ENCODE measurements at regions not wholly inside any gene's neighbourhood (a gene's known extent, or its start where the extent isn't known, plus 50 kb on each side); places are given as distances from the start of the nearest gene placed in this dataset.

DNA sequence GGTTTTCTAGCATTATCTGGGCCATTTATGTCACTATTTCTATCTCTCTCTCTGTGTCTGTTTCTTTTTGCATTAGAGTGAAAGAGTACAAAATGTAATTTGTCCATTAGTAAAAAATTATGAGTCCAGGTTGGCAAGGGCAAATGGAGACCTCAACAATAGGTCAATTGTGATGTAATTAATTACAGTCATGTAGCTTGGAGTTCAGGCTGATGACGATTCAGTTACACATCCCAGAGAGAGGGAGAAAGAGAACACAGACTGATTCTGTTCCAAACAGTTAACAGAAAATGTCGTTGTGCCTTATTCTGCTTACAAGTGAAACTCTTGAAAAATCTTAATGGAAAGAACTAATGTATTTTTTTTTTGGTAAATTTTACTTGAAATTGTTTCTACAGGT lies 83.3 kb downstream of the ATXN7L3B start:
- FAIRE-seq (no peak), DNase-seq (ENCODE audit: insufficient read length, low spot score) (no peak)
- no peak for TF ChIP-seq SPI1 (IDR thresholded peaks at IDR 0.05; ENCODE audit: low read depth, low read length)
- TF ChIP-seq POU2F2 (IDR thresholded peaks at IDR 0.05; ENCODE audit: low read depth, low read length): no peak
- no peak for TF ChIP-seq TAF1 (IDR thresholded peaks at IDR 0.05; ENCODE audit: low read depth, low read length)
- no peak for TF ChIP-seq PAX5 (IDR thresholded peaks at IDR 0.05; ENCODE audit: insufficient read depth, low read length, severe bottlenecking)
- TF ChIP-seq POLR2AphosphoS5 (IDR thresholded peaks at IDR 0.05; ENCODE audit: low read depth, low read length): no peak
- TF ChIP-seq POLR2A (IDR thresholded peaks at IDR 0.05; ENCODE audit: low read depth, low read length): no peak

GRCh38 chr12:74624201-74624600 lies 86.6 kb downstream of the ATXN7L3B start:
- no peak for TF ChIP-seq TAF1 (IDR thresholded peaks at IDR 0.05; ENCODE audit: low read depth, low read length)
- no peak for TF ChIP-seq POLR2A (IDR thresholded peaks at IDR 0.05; ENCODE audit: low read depth, low read length)
- no peak for TF ChIP-seq POU2F2 (IDR thresholded peaks at IDR 0.05; ENCODE audit: low read depth, low read length)
- no peak for TF ChIP-seq SPI1 (IDR thresholded peaks at IDR 0.05; ENCODE audit: low read depth, low read length)
- no peak for TF ChIP-seq POLR2AphosphoS5 (IDR thresholded peaks at IDR 0.05; ENCODE audit: low read depth, low read length)
- no peak for TF ChIP-seq PAX5 (IDR thresholded peaks at IDR 0.05; ENCODE audit: insufficient read depth, low read length, severe bottlenecking)
- FAIRE-seq (no peak), DNase-seq (ENCODE audit: insufficient read length, low spot score) (no peak)

GRCh38 chr12:74626397-74626796 lies 88.8 kb downstream of the ATXN7L3B start:
- DNase-seq (ENCODE audit: insufficient read length, low spot score): no peak
- FAIRE-seq: no peak
- no peak for TF ChIP-seq POLR2A (IDR thresholded peaks at IDR 0.05; ENCODE audit: low read depth, low read length)
- no peak for TF ChIP-seq POU2F2 (IDR thresholded peaks at IDR 0.05; ENCODE audit: low read depth, low read length)
- TF ChIP-seq SPI1 (IDR thresholded peaks at IDR 0.05; ENCODE audit: low read depth, low read length): peak; percentile 74

GRCh38 chr12:74641262-74641661 lies 103.6 kb downstream of the ATXN7L3B start:
- TF ChIP-seq TAF1 (IDR thresholded peaks at IDR 0.05; ENCODE audit: low read depth, low read length): no peak
- peak; percentile 41; the same call in 1 of the 2 replicates for TF ChIP-seq SPI1 (IDR thresholded peaks at IDR 0.05; ENCODE audit: low read depth, low read length)
- DNase-seq (ENCODE audit: insufficient read length, low spot score): no peak
- FAIRE-seq: no peak

DNA sequence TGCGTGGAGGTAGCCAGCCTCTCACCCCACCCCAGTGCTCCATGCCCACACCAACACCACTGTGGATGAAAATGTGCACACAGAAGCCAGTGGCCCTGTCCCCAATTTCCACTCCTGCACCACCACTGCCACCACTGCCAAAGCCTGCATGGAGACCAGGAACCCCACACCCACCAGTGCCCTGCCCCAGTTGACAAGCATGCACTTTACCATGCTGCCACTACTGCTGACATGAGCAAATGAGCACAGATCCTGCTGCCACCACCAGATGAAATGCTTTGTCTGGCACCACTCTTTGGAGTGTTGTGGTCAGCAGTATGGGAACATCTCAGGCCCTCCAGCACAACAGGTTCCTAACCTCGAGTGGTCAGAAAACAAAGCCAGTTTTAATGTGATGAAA lies 104.1 kb downstream of the ATXN7L3B start:
- TF ChIP-seq POLR2AphosphoS5 (IDR thresholded peaks at IDR 0.05; ENCODE audit: low read depth, low read length) (no peak), PAX5 (IDR thresholded peaks at IDR 0.05; ENCODE audit: insufficient read depth, low read length, severe bottlenecking) (no peak), POU2F2 (IDR thresholded peaks at IDR 0.05; ENCODE audit: low read depth, low read length) (no peak), POLR2A (IDR thresholded peaks at IDR 0.05; ENCODE audit: low read depth, low read length) (no peak), TAF1 (IDR thresholded peaks at IDR 0.05; ENCODE audit: low read depth, low read length) (no peak), SPI1 (IDR thresholded peaks at IDR 0.05; ENCODE audit: low read depth, low read length) (no peak)
- no peak for DNase-seq (ENCODE audit: insufficient read length, low spot score)
- no peak for FAIRE-seq

DNA sequence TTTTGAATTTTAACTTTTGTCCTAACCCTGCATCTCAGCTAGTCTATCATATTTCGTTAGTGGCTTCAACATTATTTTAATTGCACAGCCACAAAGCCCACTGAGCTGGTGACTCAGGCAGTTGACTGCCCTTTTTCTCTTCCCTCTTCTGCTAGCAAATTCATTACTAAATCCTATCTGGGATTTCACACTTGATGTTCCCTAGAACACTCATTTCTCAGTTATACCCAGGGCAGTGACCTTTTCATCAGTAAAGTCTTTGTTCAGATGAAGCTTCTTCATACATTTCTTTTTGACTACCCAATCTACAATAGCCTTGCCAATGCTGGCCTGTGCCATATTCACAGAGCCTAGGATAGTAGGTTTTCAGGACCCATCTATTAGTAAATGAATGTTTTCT lies 107.0 kb downstream of the ATXN7L3B start:
- TF ChIP-seq POU2F2 (IDR thresholded peaks at IDR 0.05; ENCODE audit: low read depth, low read length) (no peak), POLR2AphosphoS5 (IDR thresholded peaks at IDR 0.05; ENCODE audit: low read depth, low read length) (no peak), TAF1 (IDR thresholded peaks at IDR 0.05; ENCODE audit: low read depth, low read length) (no peak), POLR2A (IDR thresholded peaks at IDR 0.05; ENCODE audit: low read depth, low read length) (no peak), PAX5 (IDR thresholded peaks at IDR 0.05; ENCODE audit: insufficient read depth, low read length, severe bottlenecking) (no peak), SPI1 (IDR thresholded peaks at IDR 0.05; ENCODE audit: low read depth, low read length) (no peak)
- FAIRE-seq (no peak), DNase-seq (ENCODE audit: insufficient read length, low spot score) (no peak)

- no peak for TF ChIP-seq POLR2A (IDR thresholded peaks at IDR 0.05; ENCODE audit: low read depth, low read length)
- no peak for TF ChIP-seq POLR2AphosphoS5 (IDR thresholded peaks at IDR 0.05; ENCODE audit: low read depth, low read length)
- no peak for TF ChIP-seq TAF1 (IDR thresholded peaks at IDR 0.05; ENCODE audit: low read depth, low read length)
- no peak for TF ChIP-seq SPI1 (IDR thresholded peaks at IDR 0.05; ENCODE audit: low read depth, low read length)
- no peak for TF ChIP-seq PAX5 (IDR thresholded peaks at IDR 0.05; ENCODE audit: insufficient read depth, low read length, severe bottlenecking)
- TF ChIP-seq POU2F2 (IDR thresholded peaks at IDR 0.05; ENCODE audit: low read depth, low read length): no peak
- DNase-seq (ENCODE audit: insufficient read length, low spot score) (no peak), FAIRE-seq (no peak)
Measured at GRCh38 chr12:74646831-74647230, 109.2 kb downstream of the ATXN7L3B start.

DNA sequence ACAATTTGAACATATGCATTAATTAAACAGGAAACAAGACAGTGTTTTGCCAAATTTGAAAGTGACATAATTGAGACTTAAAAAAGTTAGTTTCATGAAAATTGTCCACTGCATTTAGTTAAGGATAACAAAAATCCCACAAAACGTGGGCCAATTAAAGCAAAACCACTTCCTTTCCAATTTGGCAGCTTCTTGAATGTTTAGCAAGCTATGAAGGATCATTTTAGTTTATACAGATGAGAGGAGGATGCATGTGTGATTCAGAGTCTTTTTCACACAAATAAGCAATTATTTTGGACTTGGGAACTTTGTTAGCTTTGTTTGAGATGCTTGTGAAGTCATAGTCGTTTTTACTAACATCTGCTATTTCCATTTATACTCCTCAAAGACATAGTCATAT lies 109.6 kb downstream of the ATXN7L3B start:
- FAIRE-seq: no peak
- no peak for DNase-seq (ENCODE audit: insufficient read length, low spot score)
- TF ChIP-seq TAF1 (IDR thresholded peaks at IDR 0.05; ENCODE audit: low read depth, low read length) (no peak), SPI1 (IDR thresholded peaks at IDR 0.05; ENCODE audit: low read depth, low read length) (no peak), POLR2A (IDR thresholded peaks at IDR 0.05; ENCODE audit: low read depth, low read length) (no peak), POU2F2 (IDR thresholded peaks at IDR 0.05; ENCODE audit: low read depth, low read length) (no peak), POLR2AphosphoS5 (IDR thresholded peaks at IDR 0.05; ENCODE audit: low read depth, low read length) (no peak), PAX5 (IDR thresholded peaks at IDR 0.05; ENCODE audit: insufficient read depth, low read length, severe bottlenecking) (no peak)

- no peak for TF ChIP-seq POLR2AphosphoS5 (IDR thresholded peaks at IDR 0.05; ENCODE audit: low read depth, low read length)
- no peak for TF ChIP-seq POU2F2 (IDR thresholded peaks at IDR 0.05; ENCODE audit: low read depth, low read length)
- no peak for TF ChIP-seq PAX5 (IDR thresholded peaks at IDR 0.05; ENCODE audit: insufficient read depth, low read length, severe bottlenecking)
- TF ChIP-seq POLR2A (IDR thresholded peaks at IDR 0.05; ENCODE audit: low read depth, low read length): no peak
- TF ChIP-seq SPI1 (IDR thresholded peaks at IDR 0.05; ENCODE audit: low read depth, low read length): no peak
- TF ChIP-seq TAF1 (IDR thresholded peaks at IDR 0.05; ENCODE audit: low read depth, low read length): no peak
- no peak for DNase-seq (ENCODE audit: insufficient read length, low spot score)
- no peak for FAIRE-seq
Measured at GRCh38 chr12:74656251-74656650, 118.6 kb downstream of the ATXN7L3B start.

DNA sequence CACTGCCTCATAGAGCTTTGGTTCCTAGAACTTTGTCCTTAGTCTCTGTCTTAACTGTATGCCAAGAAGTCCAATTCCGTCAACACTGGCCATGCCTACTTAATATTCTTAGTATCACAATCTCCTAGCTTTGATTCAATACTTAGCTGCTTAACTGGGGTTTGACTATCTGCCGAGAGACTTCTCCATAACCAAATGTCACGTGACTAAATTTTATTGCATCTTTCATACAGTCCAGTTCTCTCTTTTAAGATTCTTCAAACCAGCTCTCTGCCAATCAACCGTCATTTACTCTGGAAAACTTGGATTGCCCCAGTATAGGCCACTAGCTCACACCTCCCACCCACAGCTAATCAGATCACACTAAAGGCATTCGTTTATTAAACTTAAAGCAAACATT lies 122.8 kb downstream of the ATXN7L3B start:
- no peak for DNase-seq (ENCODE audit: insufficient read length, low spot score)
- FAIRE-seq: no peak
- no peak for TF ChIP-seq POLR2AphosphoS5 (IDR thresholded peaks at IDR 0.05; ENCODE audit: low read depth, low read length)
- TF ChIP-seq POLR2A (IDR thresholded peaks at IDR 0.05; ENCODE audit: low read depth, low read length): no peak
- no peak for TF ChIP-seq TAF1 (IDR thresholded peaks at IDR 0.05; ENCODE audit: low read depth, low read length)
- TF ChIP-seq PAX5 (IDR thresholded peaks at IDR 0.05; ENCODE audit: insufficient read depth, low read length, severe bottlenecking): no peak
- TF ChIP-seq SPI1 (IDR thresholded peaks at IDR 0.05; ENCODE audit: low read depth, low read length): no peak
- TF ChIP-seq POU2F2 (IDR thresholded peaks at IDR 0.05; ENCODE audit: low read depth, low read length): no peak
